ENCODE measurements at regions not wholly inside any gene's neighbourhood (a gene's known extent, or its start where the extent isn't known, plus 50 kb on each side); places are given as distances from the start of the nearest gene placed in this dataset.

- no peak for TF ChIP-seq CTCF (IDR thresholded peaks at IDR 0.05)
- no peak for TF ChIP-seq POLR2A (IDR thresholded peaks at IDR 0.05)
Observed at GRCh38 chr6:56003616-56004015, 128.2 kb upstream of the BMP5 start.

Data from thyroid gland (tissue), 4 donors.